Keratinocyte (primary cell): ENCODE measurements at regions not wholly inside any gene's neighbourhood (a gene's known extent, or its start where the extent isn't known, plus 50 kb on each side); places are given as distances from the start of the nearest gene placed in this dataset.

Experiments used
- DNase-seq: peaks from one replicate; pipeline ENCODE4 v3.0.0-alpha.2; 2011; ENCODE audit warnings: low read depth, missing footprints, low spot score
- FAIRE-seq: peaks from 2 replicates; lab custom pipeline; 2011; peaks lifted over from hg19 to GRCh38; lab: Jason Lieb, UNC
- H2AFZ ChIP-seq: 2 replicates; pipeline ENCODE4 v1.6.0; 2012; ENCODE audit warnings: low read length, control low read depth, inconsistent platforms; ENCODE audit not compliant: control insufficient read depth
- H3K27ac ChIP-seq: 2 replicates; pipeline ENCODE4 v1.5.1; 2011; ENCODE audit warnings: low read length; ENCODE audit not compliant: control insufficient read depth, insufficient read depth
- H3K27me3 ChIP-seq: 3 replicates; pipeline ENCODE4 v1.6.0; 2011; ENCODE audit warnings: low read length; ENCODE audit not compliant: control insufficient read depth, insufficient read depth; ENCODE audit errors: extremely low read depth
- H3K36me3 ChIP-seq, 2 experiments: 2 replicates in 1 of 2; 3 replicates in 1 of 2; pipeline ENCODE4 v1.5.1; 2011; ENCODE audit warnings: low read length in 2 of 2, mild to moderate bottlenecking in 1 of 2; ENCODE audit not compliant: control insufficient read depth in 2 of 2, insufficient read depth in 2 of 2; ENCODE audit errors: extremely low read depth in 1 of 2
- H3K4me1 ChIP-seq: 3 replicates; pipeline ENCODE4 v1.5.1; 2011; ENCODE audit warnings: low read length; ENCODE audit not compliant: control insufficient read depth, insufficient read depth; ENCODE audit errors: extremely low read depth
- H3K4me2 ChIP-seq: 3 replicates; pipeline ENCODE4 v1.6.0; 2011; ENCODE audit warnings: low read depth, low read length; ENCODE audit not compliant: control insufficient read depth, insufficient read depth; ENCODE audit errors: extremely low read depth
- H3K4me3 ChIP-seq, 3 experiments: fragments of 200-600 bp in 1 of 3; sonication (generic) in 1 of 3; 2 replicates in 2 of 3; 3 replicates in 1 of 3; pipeline ENCODE4 v1.5.1; 2011 to 2016; ENCODE audit warnings: low read length in 3 of 3, mild to moderate bottlenecking in 3 of 3, control low read depth in 2 of 3, inconsistent platforms in 1 of 3, low read depth in 1 of 3, mixed read lengths in 1 of 3, mixed run types in 1 of 3, moderate library complexity in 1 of 3; ENCODE audit not compliant: control insufficient read depth in 2 of 3, insufficient read depth in 2 of 3; ENCODE audit errors: extremely low read depth in 1 of 3
- H3K79me2 ChIP-seq: 2 replicates; pipeline ENCODE4 v1.6.0; 2012; ENCODE audit warnings: low read length; ENCODE audit not compliant: control insufficient read depth, insufficient read depth
- H3K9ac ChIP-seq: 3 replicates; pipeline ENCODE4 v1.6.0; 2011; ENCODE audit warnings: low read length; ENCODE audit not compliant: control insufficient read depth, insufficient read depth; ENCODE audit errors: extremely low read depth
- H3K9me1 ChIP-seq: 3 replicates; pipeline ENCODE4 v1.6.0; 2011; ENCODE audit warnings: low read length; ENCODE audit not compliant: control insufficient read depth, insufficient read depth; ENCODE audit errors: extremely low read depth
- H3K9me3 ChIP-seq: 2 replicates; pipeline ENCODE4 v1.5.1; 2012; ENCODE audit warnings: low read depth, low read length; ENCODE audit not compliant: control insufficient read depth
- H4K20me1 ChIP-seq: 3 replicates; pipeline ENCODE4 v1.6.0; 2011; ENCODE audit warnings: low read length; ENCODE audit not compliant: control insufficient read depth, insufficient read depth; ENCODE audit errors: extremely low read depth
- CTCF ChIP-seq, 3 experiments: IDR thresholded peaks in 1 of 3; conservative IDR thresholded peaks in 1 of 3; optimal IDR thresholded peaks in 1 of 3; 2 replicates in 2 of 3; 3 replicates in 1 of 3; pipeline versions ENCODE3 to v1.5.1; 2011; ENCODE audit warnings: low read length in 3 of 3, mild to moderate bottlenecking in 3 of 3, moderate library complexity in 2 of 3, control low read depth in 1 of 3, inconsistent platforms in 1 of 3; ENCODE audit not compliant: insufficient read depth in 2 of 3; ENCODE audit errors: extremely low read depth in 1 of 3
- EZH2 ChIP-seq: IDR thresholded peaks from one replicate; pipeline ENCODE4 v1.6.1; 2012; ENCODE audit warnings: inconsistent platforms, mild to moderate bottlenecking, low read length, moderate library complexity
- dilution Hi-C: fragments of 300-500 bp; cut with MboI; formaldehyde crosslinking; loops from one replicate; pipeline ENCODE4 v1.7.0; 2020; ENCODE audit warnings: low sequenced_read_pairs; ENCODE audit not compliant: extremely low pct_ligation_motif_present

GRCh38 chr17:72372185-72372584, 251.4 kb downstream of the SOX9 start:
- TF ChIP-seq CTCF (optimal IDR thresholded peaks at IDR 0.05 in 1 of 3, IDR thresholded peaks at IDR 0.05 in 1 of 3, conservative IDR thresholded peaks at IDR 0.05 in 1 of 3; ENCODE audit: extremely low read depth in 1 of 3, insufficient read depth in 2 of 3, low read length in 3 of 3) (no peak), EZH2 (no peak)
- Histone ChIP-seq H3K9me3 (no peaks in the 10 kb centered on the region), H3K4me2 (no peak overlapping the region), H3K4me1 (no peaks in the 10 kb centered on the region), H3K27ac (no peak overlapping the region), H3K36me3 (no peaks in the 10 kb centered on the region), H4K20me1 (no peaks in the 10 kb centered on the region), H3K79me2 (no peaks in the 10 kb centered on the region), H3K27me3 (peaks cover 2% of the 10 kb centered on the region), H2AFZ (no peak overlapping the region), H3K9ac (no peak overlapping the region), H3K4me3 (no peak overlapping the region), H3K9me1 (no peaks in the 10 kb centered on the region)
- DNase-seq (no peak), FAIRE-seq (no peak)
- dilution Hi-C loops = no loop called here

GRCh38 chr17:72373910-72374741, 253.3 kb downstream of the SOX9 start:
- dilution Hi-C loops = no loop called here
- FAIRE-seq = no peak
- Histone ChIP-seq H3K9me3 (no peaks in the 10 kb centered on the region), H4K20me1 (no peaks in the 10 kb centered on the region), H3K36me3 (no peaks in the 10 kb centered on the region), H2AFZ (no peak overlapping the region), H3K79me2 (no peaks in the 10 kb centered on the region), H3K27ac (no peak overlapping the region), H3K9me1 (no peaks in the 10 kb centered on the region), H3K4me1 (no peaks in the 10 kb centered on the region), H3K9ac (no peak overlapping the region), H3K27me3 (peaks cover 2% of the 10 kb centered on the region), H3K4me2 (no peak overlapping the region), H3K4me3 (no peak overlapping the region)
- TF ChIP-seq EZH2 (no peak), CTCF (optimal IDR thresholded peaks at IDR 0.05 in 1 of 3, IDR thresholded peaks at IDR 0.05 in 1 of 3, conservative IDR thresholded peaks at IDR 0.05 in 1 of 3; ENCODE audit: extremely low read depth in 1 of 3, insufficient read depth in 2 of 3, low read length in 3 of 3) (no peak)
- DNase-seq = no peak
